PC-3 (cell line): ENCODE measurements at regions not wholly inside any gene's neighbourhood (a gene's known extent, or its start where the extent isn't known, plus 50 kb on each side); places are given as distances from the start of the nearest gene placed in this dataset.

ENCODE experiments used
- ATAC-seq: fragments of 200-7000 bp; cut with Tn5 transposase; 2 replicates; pipeline ENCODE4 v1.9.1; 2020; ENCODE audit warnings: mild to moderate bottlenecking, moderate library complexity
- BruUV-seq: library from RNA; stranded (reverse); fragments of 400-500 nt; replicated peaks from 2 replicates; lab custom pipeline; 2021; lab: Mats Ljungman, UMichigan
- CTCF ChIA-PET: fragments of 300-600 bp; sonication (Branson Sonifier 250); formaldehyde crosslinking; loops from one replicate; lab custom pipeline; 2022; ENCODE audit warnings: antibody characterized with exemption; lab: Charles Lee
- POLR2A ChIA-PET: fragments of 300-600 bp; sonication (Branson Sonifier 250); formaldehyde crosslinking; loops from one replicate; lab custom pipeline; 2022; ENCODE audit warnings: antibody characterized with exemption; ENCODE audit not compliant: unreplicated experiment; lab: Charles Lee
- DNase-seq: peaks from one replicate; pipeline ENCODE4 v3.0.0-alpha.2; 2015
- H2AFZ ChIP-seq: fragments of 300-600 bp; sonication (generic); 2 replicates; pipeline ENCODE4 v1.6.0; 2016; ENCODE audit warnings: antibody characterized with exemption, low read length
- H3F3A ChIP-seq: fragments of 300-600 bp; sonication (generic); one replicate; pipeline ENCODE4 v1.6.0; 2017; ENCODE audit warnings: antibody characterized with exemption, low read length, control low read depth, mild to moderate bottlenecking; ENCODE audit not compliant: unreplicated experiment
- H3K27ac ChIP-seq: fragments of 300-600 bp; sonication (generic); 2 replicates; pipeline ENCODE4 v1.5.1; 2016; ENCODE audit warnings: mild to moderate bottlenecking, low read length
- H3K27me3 ChIP-seq: fragments of 300-600 bp; sonication (generic); 2 replicates; pipeline ENCODE4 v1.6.1; 2016; ENCODE audit warnings: low read length, mixed read lengths
- H3K36me3 ChIP-seq: fragments of 300-600 bp; sonication (generic); 2 replicates; pipeline ENCODE4 v1.6.1; 2016; ENCODE audit warnings: low read depth, mixed run types, low read length, mixed read lengths
- H3K4me1 ChIP-seq: fragments of 300-600 bp; sonication (generic); 2 replicates; pipeline ENCODE4 v1.5.1; 2016; ENCODE audit warnings: low read length; ENCODE audit not compliant: insufficient read depth
- H3K4me2 ChIP-seq: fragments of 300-600 bp; sonication (generic); 2 replicates; pipeline ENCODE4 v1.6.0; 2016; ENCODE audit warnings: low read length
- H3K4me3 ChIP-seq: fragments of 300-600 bp; sonication (generic); 2 replicates; pipeline ENCODE4 v1.5.1; 2016; ENCODE audit warnings: mild to moderate bottlenecking, low read length, mixed read lengths
- H3K79me2 ChIP-seq: fragments of 300-600 bp; sonication (generic); 2 replicates; pipeline ENCODE4 v1.6.1; 2017; ENCODE audit warnings: low read length, mixed read lengths
- H3K9ac ChIP-seq: fragments of 300-600 bp; sonication (generic); 2 replicates; pipeline ENCODE4 v1.6.0; 2016; ENCODE audit warnings: mild to moderate bottlenecking, low read length
- H3K9me2 ChIP-seq: fragments of 300-600 bp; sonication (generic); replicated peaks from 2 replicates; pipeline ENCODE4 v1.6.1; 2016; ENCODE audit warnings: mixed run types, low read length, mixed read lengths
- H3K9me3 ChIP-seq: fragments of 300-600 bp; sonication (generic); 2 replicates; pipeline ENCODE4 v1.6.1; 2016; ENCODE audit warnings: low read length, mixed read lengths
- H4K20me1 ChIP-seq: fragments of 300-600 bp; sonication (generic); 2 replicates; pipeline ENCODE4 v1.6.1; 2016; ENCODE audit warnings: low read length, mixed read lengths
- CTCF ChIP-seq: fragments of 300-600 bp; sonication (generic); conservative IDR thresholded peaks from 2 replicates; pipeline ENCODE4 v1.5.1; 2017; ENCODE audit warnings: antibody characterized with exemption, low read depth, mild to moderate bottlenecking, low read length
- EZH2 ChIP-seq: fragments of 300-600 bp; sonication (generic); IDR thresholded peaks from one replicate; pipeline ENCODE4 v1.6.1; 2017; ENCODE audit warnings: antibody characterized with exemption, mild to moderate bottlenecking, low read length; ENCODE audit not compliant: unreplicated experiment
- EZH2phosphoT487 ChIP-seq: fragments of 300-600 bp; sonication (generic); IDR thresholded peaks from 2 replicates; pipeline ENCODE4 v1.6.1; 2018; ENCODE audit warnings: mild to moderate bottlenecking, antibody characterized with exemption, low read length, borderline replicate concordance
- intact Hi-C: fragments of 100-400 bp; cut with micrococcal nuclease; formaldehyde crosslinking; loops from 2 replicates; pipeline ENCODE4 v1.9.0; 2023

- peaks cover 16% of the 10 kb centered on the region for H3K4me1 ChIP-seq
- H3K27me3 ChIP-seq = no peaks in the 10 kb centered on the region
- H3K4me3 ChIP-seq = no peak overlapping the region
- no peaks in the 10 kb centered on the region for H3K36me3 ChIP-seq
- no peaks in the 10 kb centered on the region for H3K9me3 ChIP-seq
- POLR2A ChIA-PET = interaction anchor here (0.7 kb wide), 1 partner anchor 32 kb away, joined by 3 read pairs; no protein-coding TSS in a partner anchor
- H3K27ac ChIP-seq = no peak overlapping the region
- BruUV-seq = no TSS peak
- DNase-seq (peak; percentile 74), ATAC-seq (peak; percentile 94)
- no peaks in the 10 kb centered on the region for H3K79me2 ChIP-seq
- no peaks in the 10 kb centered on the region for H3F3A ChIP-seq
- TF ChIP-seq EZH2phosphoT487 (no peak), CTCF (peak; percentile 95)
- intact Hi-C loops = loop anchor here (1.0 to 2.0 kb wide), 6 partner anchors 43 to 454 kb away; no protein-coding TSS in a partner anchor
- H3K9me2 ChIP-seq = no peaks in the 10 kb centered on the region
- no peak overlapping the region for H3K9ac ChIP-seq
- peak overlapping the region; percentile 27; the same call in 1 of the 2 replicates for H3K4me2 ChIP-seq
- CTCF ChIA-PET = no interaction called here
- no peaks in the 10 kb centered on the region for H4K20me1 ChIP-seq
- H2AFZ ChIP-seq = peak overlapping the region; percentile 68
These were observed 145.8 kb upstream of the THRB start for GRCh38 chr3:24640330-24640877.

- CTCF ChIA-PET = no interaction called here
- Histone ChIP-seq H3K4me2 (peak overlapping the region; percentile 41; the same call in 1 of the 2 replicates), H3F3A (no peaks in the 10 kb centered on the region), H3K79me2 (no peaks in the 10 kb centered on the region), H3K36me3 (no peaks in the 10 kb centered on the region), H3K9me2 (no peaks in the 10 kb centered on the region), H3K4me3 (no peak overlapping the region), H3K27ac (no peak overlapping the region), H3K4me1 (peaks cover 23% of the 10 kb centered on the region), H3K27me3 (no peaks in the 10 kb centered on the region), H4K20me1 (no peaks in the 10 kb centered on the region), H3K9ac (no peak overlapping the region), H3K9me3 (no peaks in the 10 kb centered on the region), H2AFZ (peak overlapping the region; percentile 39)
- TF ChIP-seq EZH2 (no peak), EZH2phosphoT487 (no peak), CTCF (no peak)
- BruUV-seq = no TSS peak
- ATAC-seq (no peak), DNase-seq (peak; percentile 19)
- intact Hi-C loops = loop anchor here (2.0 kb wide), 4 partner anchors 117 to 455 kb away; no protein-coding TSS in a partner anchor
- POLR2A ChIA-PET = no interaction called here
These were observed 147.0 kb upstream of the THRB start for GRCh38 chr3:24641628-24642027.

GRCh38 chr3:24645047-24645446 lies 150.4 kb upstream of the THRB start:
- no peaks in the 10 kb centered on the region for H3K9me2 ChIP-seq
- TF ChIP-seq EZH2phosphoT487 = no peak
- TF ChIP-seq EZH2 = no peak
- no peak for TF ChIP-seq CTCF
- no peak overlapping the region for H3K9ac ChIP-seq
- H2AFZ ChIP-seq = no peak overlapping the region
- H3F3A ChIP-seq = no peaks in the 10 kb centered on the region
- intact Hi-C loops = no loop called here
- no peaks in the 10 kb centered on the region for H4K20me1 ChIP-seq
- H3K4me1 ChIP-seq = peaks cover 29% of the 10 kb centered on the region
- H3K36me3 ChIP-seq = no peaks in the 10 kb centered on the region
- CTCF ChIA-PET = no interaction called here
- no peak overlapping the region for H3K4me3 ChIP-seq
- H3K27me3 ChIP-seq = no peaks in the 10 kb centered on the region
- H3K27ac ChIP-seq = no peak overlapping the region
- no peaks in the 10 kb centered on the region for H3K9me3 ChIP-seq
- ATAC-seq (no peak), DNase-seq (no peak)
- no TSS peak for BruUV-seq
- POLR2A ChIA-PET = no interaction called here
- H3K4me2 ChIP-seq = no peak overlapping the region
- no peaks in the 10 kb centered on the region for H3K79me2 ChIP-seq
